ENCODE measurements at regions not wholly inside any gene's neighbourhood (a gene's known extent, or its start where the extent isn't known, plus 50 kb on each side); places are given as distances from the start of the nearest gene placed in this dataset.
"Not testable (repeated sequence)": the region's sequence is repeated elsewhere in the genome, so short reads cannot be mapped to it uniquely, and the experiment has no call there.

GRCh38 chr17:22654447-22654846 lies 962.1 kb downstream of the KCNJ18 start:
- no peak for DNase-seq (ENCODE audit: low read depth, low spot score)
- in situ Hi-C loops (cut with HindIII; ENCODE audit: low pct_unique_long_range_greater_than_20kb, low sequenced_read_pairs), result no loop called here

DNA sequence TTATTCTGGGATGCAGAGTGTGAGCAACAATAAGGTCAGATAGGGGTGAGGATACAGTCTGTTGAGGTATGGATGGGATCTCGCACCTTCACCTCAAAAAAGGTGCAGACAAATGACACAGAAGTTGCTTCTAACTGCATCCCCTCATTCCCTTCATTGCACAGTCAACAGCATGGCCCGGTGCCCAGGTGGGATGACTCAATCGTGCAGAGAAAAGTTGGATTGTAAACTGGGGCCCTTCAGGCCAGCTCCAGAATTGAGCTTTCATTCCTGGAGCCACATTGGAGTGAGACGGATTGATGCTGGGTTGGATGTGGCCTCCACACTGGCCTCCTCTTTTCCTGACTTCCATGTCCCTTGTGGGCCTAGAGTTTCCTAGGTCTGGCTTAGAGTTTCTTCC lies 977.4 kb downstream of the KCNJ18 start:
- in situ Hi-C loops (cut with HindIII; ENCODE audit: low pct_unique_long_range_greater_than_20kb, low sequenced_read_pairs), result no loop called here
- DNase-seq (ENCODE audit: low read depth, low spot score), result no peak

DNA sequence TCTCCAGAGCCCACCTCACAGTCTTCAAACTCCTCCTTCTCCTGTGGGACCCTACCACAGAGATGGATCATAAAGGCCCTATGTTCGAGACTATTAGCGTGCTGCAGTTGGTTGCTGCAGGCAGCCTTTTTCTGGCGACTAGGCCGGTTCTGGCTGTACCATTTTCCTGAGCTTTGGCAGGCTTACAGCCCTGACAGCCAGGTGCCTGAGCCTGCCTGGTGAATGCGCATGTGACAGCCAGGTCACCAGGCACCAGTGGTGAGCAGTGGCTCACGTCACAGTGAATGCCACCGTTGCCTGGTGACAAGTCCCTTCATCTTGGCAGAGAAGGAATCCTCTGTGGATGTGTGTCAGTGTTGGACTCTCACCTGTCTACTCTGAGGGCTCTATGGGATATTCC lies 978.8 kb downstream of the KCNJ18 start:
- in situ Hi-C loops (cut with HindIII; ENCODE audit: low pct_unique_long_range_greater_than_20kb, low sequenced_read_pairs), result no loop called here
- DNase-seq (ENCODE audit: low read depth, low spot score), result no peak

DNA sequence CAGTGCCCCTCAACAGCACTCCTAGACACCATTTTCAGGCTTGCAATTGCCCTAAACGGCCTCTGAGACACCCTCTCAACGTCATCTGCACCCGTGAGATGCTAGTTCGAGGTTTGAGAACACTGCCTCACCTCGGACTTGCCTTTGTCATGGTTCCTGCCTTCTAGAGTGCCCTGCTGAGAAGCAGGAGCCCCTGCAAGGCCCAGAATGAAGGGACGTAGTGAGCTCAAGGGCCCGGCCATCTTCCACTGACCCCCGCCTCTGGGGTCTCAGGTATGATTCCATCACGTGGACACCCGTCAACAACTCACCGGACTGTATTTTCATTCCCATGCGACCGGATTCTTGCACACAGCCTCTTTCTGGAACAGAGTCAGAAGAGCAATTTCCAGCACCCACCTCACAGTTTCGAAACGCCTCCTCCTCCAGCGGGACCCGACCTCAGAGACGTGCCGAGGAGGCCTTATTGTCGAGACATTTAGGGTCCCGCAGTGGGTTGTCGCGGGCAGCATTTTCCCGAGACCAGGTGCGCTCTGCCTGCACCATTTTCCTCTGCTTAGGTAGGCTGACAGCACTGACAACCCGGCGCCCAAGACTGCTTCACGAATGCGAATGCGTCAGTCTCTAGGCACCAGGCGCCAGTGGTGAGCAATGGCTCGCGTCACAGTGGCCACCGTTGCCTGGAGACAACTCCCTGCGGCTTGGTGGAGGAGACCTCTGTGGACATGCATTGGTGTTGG lies 999.9 kb downstream of the KCNJ18 start:
- in situ Hi-C loops (cut with HindIII; ENCODE audit: low pct_unique_long_range_greater_than_20kb, low sequenced_read_pairs), result no loop called here

DNA sequence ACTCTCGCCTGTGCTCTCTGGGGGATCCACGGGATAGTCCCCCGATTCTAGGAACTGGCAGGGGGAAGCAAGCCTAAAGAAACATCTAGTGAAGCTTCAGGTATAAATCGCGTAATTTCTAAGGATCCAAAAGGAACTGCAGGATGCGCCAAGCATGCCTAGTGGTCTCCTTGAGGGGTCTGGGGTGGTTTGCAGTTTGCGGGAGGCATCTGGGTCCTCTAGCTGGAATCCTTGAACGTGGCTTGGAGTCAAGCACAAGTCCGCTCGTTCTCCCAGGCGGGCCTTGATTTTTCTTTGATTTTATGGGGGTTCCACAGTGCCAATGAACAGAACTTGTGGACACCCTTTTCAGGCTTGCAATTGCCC lies 1000.5 kb downstream of the KCNJ18 start:
- no peak for DNase-seq (ENCODE audit: low read depth, low spot score)
- in situ Hi-C loops (cut with HindIII; ENCODE audit: low pct_unique_long_range_greater_than_20kb, low sequenced_read_pairs), result no loop called here

More for the DNA sequence above, 999.9 kb downstream of the KCNJ18 start:
- DNase-seq (ENCODE audit: low read depth, low spot score), result no peak

- in situ Hi-C loops (cut with HindIII; ENCODE audit: low pct_unique_long_range_greater_than_20kb, low sequenced_read_pairs), result no loop called here
- DNase-seq (ENCODE audit: low read depth, low spot score), result peak; percentile 48
Observed at GRCh38 chr17:22694362-22695227, 1002.3 kb downstream of the KCNJ18 start.

DNA sequence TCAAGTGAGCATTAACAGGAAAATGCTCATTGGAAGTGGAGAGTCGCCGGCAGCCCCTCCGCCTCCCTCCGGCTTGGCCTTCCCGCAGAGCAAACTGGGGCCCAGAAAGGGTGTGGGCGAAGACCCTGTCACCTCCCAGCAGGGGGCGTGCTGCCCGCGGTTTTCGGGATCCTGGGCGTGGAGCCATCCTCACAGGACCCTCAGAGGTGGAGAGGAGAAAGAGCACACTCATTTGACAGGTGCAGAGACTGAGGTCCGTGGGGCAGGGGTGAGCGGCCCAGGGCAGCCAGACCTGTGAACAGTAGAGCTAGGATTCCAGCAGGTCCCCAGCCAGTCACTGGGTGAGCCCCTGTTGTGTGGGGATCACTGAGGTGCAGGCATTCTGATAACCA lies 1002.9 kb downstream of the KCNJ18 start:
- in situ Hi-C loops (cut with HindIII; ENCODE audit: low pct_unique_long_range_greater_than_20kb, low sequenced_read_pairs), result no loop called here
- peak; percentile 15 for DNase-seq (ENCODE audit: low read depth, low spot score)

DNA sequence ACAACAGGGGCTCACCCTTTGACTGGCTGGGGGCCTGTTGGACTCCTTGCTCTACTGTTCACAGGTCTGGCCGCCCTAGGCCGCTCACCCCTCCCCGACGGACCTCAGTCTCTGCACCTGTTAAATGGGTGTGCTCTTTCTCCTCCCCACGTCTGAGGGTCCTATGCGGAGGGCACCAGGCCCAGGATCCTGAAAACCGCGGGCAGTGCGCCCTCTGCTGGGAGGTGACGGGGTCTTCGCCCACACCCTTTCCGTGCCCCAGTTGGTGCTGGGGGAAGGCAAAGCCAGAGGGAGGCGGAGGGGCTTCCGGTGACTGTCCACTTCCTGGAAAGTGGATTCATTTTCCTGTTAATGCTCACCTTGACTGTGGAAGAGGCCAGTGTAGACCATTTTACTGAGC lies 1010.9 kb downstream of the KCNJ18 start:
- DNase-seq (ENCODE audit: low read depth, low spot score), result peak; percentile 69
- in situ Hi-C loops (cut with HindIII; ENCODE audit: low pct_unique_long_range_greater_than_20kb, low sequenced_read_pairs), result no loop called here

DNA sequence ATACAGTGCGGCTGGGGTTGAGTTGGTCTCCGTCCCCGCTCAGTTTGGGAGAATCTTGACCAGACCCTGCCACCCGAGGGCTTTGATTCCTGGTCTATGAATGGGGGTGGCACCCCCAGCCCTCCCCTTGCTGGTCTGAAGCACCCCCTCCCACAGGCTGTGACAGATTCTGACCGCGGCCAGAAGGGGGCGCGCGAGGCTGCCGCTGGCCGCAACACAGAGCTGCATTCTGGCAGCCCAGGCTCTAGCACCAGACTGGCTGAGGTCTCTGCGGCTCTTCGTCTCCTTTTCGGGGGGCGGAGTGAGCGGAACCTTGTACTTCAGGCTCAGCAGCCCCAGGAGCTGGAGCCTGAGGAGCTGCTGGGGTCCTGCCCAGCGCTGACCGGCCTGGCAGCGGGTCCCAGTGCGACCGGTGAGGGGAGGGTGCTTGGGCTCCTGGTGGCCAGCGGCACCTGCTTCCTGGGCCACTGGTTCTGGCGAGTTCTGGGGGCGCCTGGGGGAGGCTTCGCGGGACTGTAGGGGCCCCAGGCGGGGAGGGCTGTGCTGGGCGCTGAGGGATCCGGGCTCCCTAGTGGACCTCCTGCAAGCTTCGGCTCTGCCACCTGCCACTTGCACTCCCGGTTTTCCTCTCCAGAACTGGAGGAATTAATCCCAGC lies 1011.6 kb downstream of the KCNJ18 start:
- in situ Hi-C loops (cut with HindIII; ENCODE audit: low pct_unique_long_range_greater_than_20kb, low sequenced_read_pairs), result no loop called here
- DNase-seq (ENCODE audit: low read depth, low spot score), result peak; percentile 59

DNA sequence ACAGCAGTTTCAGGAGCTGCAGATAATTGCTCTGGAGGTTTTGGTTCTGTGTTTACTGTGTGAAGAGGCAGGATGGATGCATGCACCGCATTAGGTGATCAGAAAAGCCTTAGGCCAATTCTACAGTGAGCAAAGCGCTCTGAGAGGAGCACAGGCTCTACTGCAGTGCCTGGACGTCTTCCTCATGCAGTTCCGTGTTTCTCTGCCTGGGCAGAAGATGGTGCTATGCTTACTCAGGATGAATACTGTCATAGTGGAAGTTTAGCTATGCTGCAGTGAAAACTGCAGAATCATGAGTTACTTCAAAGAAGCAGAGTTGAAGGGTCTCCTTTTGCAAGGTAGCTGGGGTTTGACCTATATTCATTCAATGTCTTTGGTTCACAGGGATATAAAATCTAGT lies 1012.4 kb downstream of the KCNJ18 start:
- in situ Hi-C loops (cut with HindIII; ENCODE audit: low pct_unique_long_range_greater_than_20kb, low sequenced_read_pairs), result no loop called here

DNA sequence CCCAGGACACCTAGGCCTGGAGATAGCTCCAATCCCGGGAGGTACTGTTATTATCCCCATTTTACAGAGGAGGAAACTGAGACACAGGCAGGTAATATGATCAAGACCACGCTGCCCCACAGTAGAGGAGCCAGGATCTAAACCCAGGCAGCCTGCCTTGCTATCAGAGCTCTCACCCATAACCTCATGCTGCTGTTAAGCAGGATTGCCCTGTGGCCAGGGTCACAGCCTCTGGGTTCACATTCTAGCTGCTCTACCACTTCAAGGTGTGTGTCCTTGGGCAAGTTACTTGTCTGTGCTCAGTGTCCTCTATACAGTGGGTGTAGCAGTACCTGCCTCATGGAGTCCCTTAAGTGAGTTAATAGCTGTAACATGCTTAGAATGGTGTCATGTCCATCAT lies 1015.3 kb downstream of the KCNJ18 start:
- in situ Hi-C loops (cut with HindIII; ENCODE audit: low pct_unique_long_range_greater_than_20kb, low sequenced_read_pairs), result no loop called here
- DNase-seq (ENCODE audit: low read depth, low spot score), result no peak

More for the DNA sequence above, 1012.4 kb downstream of the KCNJ18 start:
- DNase-seq (ENCODE audit: low read depth, low spot score), result peak; percentile 41

- DNase-seq (ENCODE audit: low read depth, low spot score), result no peak
- in situ Hi-C loops (cut with HindIII; ENCODE audit: low pct_unique_long_range_greater_than_20kb, low sequenced_read_pairs), result no loop called here
Observed at GRCh38 chr17:22717211-22717610, 1024.9 kb downstream of the KCNJ18 start.

DNA sequence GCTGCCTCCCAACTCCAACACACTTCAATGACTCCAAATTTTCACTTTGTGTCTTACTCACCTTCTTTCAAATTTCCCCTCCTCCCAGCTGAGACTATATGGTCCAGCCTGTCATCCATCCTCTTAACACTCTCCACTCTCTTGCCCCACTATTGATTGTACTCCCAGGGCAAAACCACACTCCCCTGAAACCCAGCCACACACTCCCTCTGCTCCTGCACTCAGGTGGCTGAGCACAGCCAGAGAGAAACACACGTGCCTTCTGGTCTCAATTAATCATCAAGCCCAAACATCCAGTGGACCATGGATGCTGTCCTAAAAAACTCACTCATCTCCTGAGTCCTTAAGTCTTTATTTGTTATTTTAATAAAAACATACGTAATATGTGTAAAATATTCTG lies 1026.4 kb downstream of the KCNJ18 start:
- in situ Hi-C loops (cut with HindIII; ENCODE audit: low pct_unique_long_range_greater_than_20kb, low sequenced_read_pairs), result no loop called here
- DNase-seq (ENCODE audit: low read depth, low spot score), result no peak

- in situ Hi-C loops (cut with HindIII; ENCODE audit: low pct_unique_long_range_greater_than_20kb, low sequenced_read_pairs); DNase-seq (ENCODE audit: low read depth, low spot score): not testable (repeated sequence)
Observed at GRCh38 chr17:22741066-22741465, 1048.7 kb downstream of the KCNJ18 start.

Measured in SK-MEL-5 (cell line).